PC-9 (cell line): ENCODE measurements at regions not wholly inside any gene's neighbourhood (a gene's known extent, or its start where the extent isn't known, plus 50 kb on each side); places are given as distances from the start of the nearest gene placed in this dataset.
"Not testable (repeated sequence)": the region's sequence is repeated elsewhere in the genome, so short reads cannot be mapped to it uniquely, and the experiment has no call there.

Experiments used
- EZH2 ChIP-seq: fragments of 200-600 bp; sonication (generic); IDR thresholded peaks from 2 replicates; pipeline ENCODE4 v1.8.0; 2017; ENCODE audit warnings: antibody characterized with exemption, low read depth
- TF ChIP-seq, protein P1 (sequence below): fragments of 200-600 bp; sonication (generic); conservative IDR thresholded peaks from 2 replicates; pipeline ENCODE4 v1.6.1; 2017; ENCODE audit warnings: mixed run types, antibody characterized with exemption, mild to moderate bottlenecking, moderate library complexity

DNA sequence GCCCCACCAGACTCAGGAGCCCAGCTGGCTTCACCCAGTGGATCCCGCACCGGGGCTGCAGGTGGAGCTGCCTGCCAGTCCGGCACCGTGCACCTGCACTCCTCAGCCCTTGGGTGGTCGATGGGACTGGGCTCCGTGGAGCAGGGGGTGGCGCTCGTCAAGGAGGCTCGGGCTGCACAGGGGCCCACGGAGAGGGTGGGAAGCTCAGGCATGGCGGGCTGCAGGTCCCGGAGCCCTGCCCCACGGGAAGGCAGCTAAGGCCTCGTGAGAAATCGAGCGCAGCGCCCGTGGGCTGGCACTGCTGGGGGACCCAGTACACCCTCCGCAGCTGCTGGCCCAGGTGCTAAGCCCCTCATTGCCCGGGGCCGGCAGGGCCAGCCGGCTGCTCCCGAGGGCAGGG, 766.1 kb downstream of the RAPGEF2 start:
- TF ChIP-seq, protein P1, sequence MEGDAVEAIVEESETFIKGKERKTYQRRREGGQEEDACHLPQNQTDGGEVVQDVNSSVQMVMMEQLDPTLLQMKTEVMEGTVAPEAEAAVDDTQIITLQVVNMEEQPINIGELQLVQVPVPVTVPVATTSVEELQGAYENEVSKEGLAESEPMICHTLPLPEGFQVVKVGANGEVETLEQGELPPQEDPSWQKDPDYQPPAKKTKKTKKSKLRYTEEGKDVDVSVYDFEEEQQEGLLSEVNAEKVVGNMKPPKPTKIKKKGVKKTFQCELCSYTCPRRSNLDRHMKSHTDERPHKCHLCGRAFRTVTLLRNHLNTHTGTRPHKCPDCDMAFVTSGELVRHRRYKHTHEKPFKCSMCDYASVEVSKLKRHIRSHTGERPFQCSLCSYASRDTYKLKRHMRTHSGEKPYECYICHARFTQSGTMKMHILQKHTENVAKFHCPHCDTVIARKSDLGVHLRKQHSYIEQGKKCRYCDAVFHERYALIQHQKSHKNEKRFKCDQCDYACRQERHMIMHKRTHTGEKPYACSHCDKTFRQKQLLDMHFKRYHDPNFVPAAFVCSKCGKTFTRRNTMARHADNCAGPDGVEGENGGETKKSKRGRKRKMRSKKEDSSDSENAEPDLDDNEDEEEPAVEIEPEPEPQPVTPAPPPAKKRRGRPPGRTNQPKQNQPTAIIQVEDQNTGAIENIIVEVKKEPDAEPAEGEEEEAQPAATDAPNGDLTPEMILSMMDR, result not testable (repeated sequence)
- not testable (repeated sequence) for TF ChIP-seq EZH2
